ENCODE measurements at regions not wholly inside any gene's neighbourhood (a gene's known extent, or its start where the extent isn't known, plus 50 kb on each side); places are given as distances from the start of the nearest gene placed in this dataset.

DNA sequence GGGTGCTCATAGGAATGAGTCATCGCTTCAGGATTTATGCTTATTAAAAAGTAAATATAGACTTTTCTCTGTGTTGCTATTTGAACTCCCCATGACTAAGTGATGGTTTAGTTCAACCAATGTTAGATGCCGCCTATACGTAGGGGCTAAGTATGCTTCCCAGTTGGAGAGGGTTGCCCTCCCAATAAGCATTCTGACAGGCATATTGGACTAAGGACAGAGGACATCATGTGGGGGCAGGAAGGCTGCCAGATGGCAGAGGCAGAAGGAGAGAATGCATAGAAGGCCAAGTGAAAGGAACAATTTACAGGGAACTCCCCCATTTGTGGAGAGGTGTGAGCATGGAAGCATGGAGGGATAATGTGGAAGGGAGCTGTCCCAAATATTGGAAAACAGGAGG is 318.4 kb upstream of the OBI1 start:
- Histone ChIP-seq H3K27ac (no peak overlapping the region), H3K36me3 (ENCODE audit: low read depth) (no peaks in the 10 kb centered on the region), H3K4me1 (ENCODE audit: insufficient read depth) (no peaks in the 10 kb centered on the region), H3K4me2 (ENCODE audit: unreplicated experiment) (no peak overlapping the region), H4K20me1 (ENCODE audit: insufficient read depth) (no peaks in the 10 kb centered on the region), H3K9me3 (ENCODE audit: low read depth) (no peaks in the 10 kb centered on the region), H3K9me2 (ENCODE audit: insufficient read depth) (no peaks in the 10 kb centered on the region), H2AFZ (no peak overlapping the region), H3K27me3 (replicated peaks; ENCODE audit: insufficient read depth) (peaks cover 5% of the 10 kb centered on the region), H3K9ac (no peak overlapping the region), H3F3A (ENCODE audit: insufficient read depth) (no peaks in the 10 kb centered on the region), H3K79me2 (ENCODE audit: insufficient read depth) (no peaks in the 10 kb centered on the region), H3K4me3 (no peak overlapping the region)
- DNase-seq: no peak
- TF ChIP-seq EZH2phosphoT487 (IDR thresholded peaks at IDR 0.05; ENCODE audit: insufficient read depth, low read depth): no peak
- TF ChIP-seq EZH2 (IDR thresholded peaks at IDR 0.05; ENCODE audit: insufficient read depth, poor library complexity, severe bottlenecking): no peak
- in situ Hi-C loops (cut with MboI): loop anchor here (10.0 to 25.0 kb wide), 2 partner anchors 833 to 1190 kb away; no protein-coding TSS in a partner anchor
- WGBS, 2 experiments (ENCODE audit: low coverage in 1 of 2, low lambda C conversion rate in 2 of 2, missing lambda C conversion rate in 2 of 2): 59 to 62% methylated on average over 3 of the region's 3 CpGs

DNA sequence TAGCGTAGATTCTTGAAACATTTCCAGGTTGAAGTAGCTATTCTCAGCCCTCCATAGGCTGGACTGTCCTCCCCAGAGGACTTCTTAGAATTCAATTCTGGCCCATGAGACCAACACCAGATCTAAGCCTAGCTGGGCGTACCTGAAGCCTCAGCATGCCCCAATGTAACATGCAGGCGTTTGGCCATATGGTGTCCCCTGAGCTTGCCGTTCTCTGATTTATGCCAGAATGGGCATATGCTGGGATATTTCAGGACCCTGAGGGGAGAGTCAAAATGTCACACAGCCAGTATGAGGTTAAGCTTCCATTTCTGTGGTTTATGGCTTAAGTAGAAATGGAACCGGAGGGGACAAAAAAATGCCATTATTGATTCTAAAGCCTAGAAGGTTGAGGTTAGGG is 317.7 kb upstream of the OBI1 start:
- Histone ChIP-seq H3K9ac (no peak overlapping the region), H3K4me1 (ENCODE audit: insufficient read depth) (no peaks in the 10 kb centered on the region), H3K4me3 (no peak overlapping the region), H3K9me3 (ENCODE audit: low read depth) (no peaks in the 10 kb centered on the region), H2AFZ (no peak overlapping the region), H3K79me2 (ENCODE audit: insufficient read depth) (no peaks in the 10 kb centered on the region), H3F3A (ENCODE audit: insufficient read depth) (no peaks in the 10 kb centered on the region), H4K20me1 (ENCODE audit: insufficient read depth) (no peaks in the 10 kb centered on the region), H3K27ac (no peak overlapping the region), H3K9me2 (ENCODE audit: insufficient read depth) (no peaks in the 10 kb centered on the region), H3K36me3 (ENCODE audit: low read depth) (no peaks in the 10 kb centered on the region), H3K4me2 (ENCODE audit: unreplicated experiment) (no peak overlapping the region), H3K27me3 (replicated peaks; ENCODE audit: insufficient read depth) (peaks cover 5% of the 10 kb centered on the region)
- DNase-seq: no peak
- 40 to 50% methylated on average over 5 of the region's 5 CpGs for WGBS, 2 experiments (ENCODE audit: low coverage in 1 of 2, low lambda C conversion rate in 2 of 2, missing lambda C conversion rate in 2 of 2)
- TF ChIP-seq EZH2 (IDR thresholded peaks at IDR 0.05; ENCODE audit: insufficient read depth, poor library complexity, severe bottlenecking) (no peak), EZH2phosphoT487 (IDR thresholded peaks at IDR 0.05; ENCODE audit: insufficient read depth, low read depth) (no peak)
- in situ Hi-C loops (cut with MboI): loop anchor here (10.0 to 25.0 kb wide), 2 partner anchors 832 to 1189 kb away; no protein-coding TSS in a partner anchor

DNA sequence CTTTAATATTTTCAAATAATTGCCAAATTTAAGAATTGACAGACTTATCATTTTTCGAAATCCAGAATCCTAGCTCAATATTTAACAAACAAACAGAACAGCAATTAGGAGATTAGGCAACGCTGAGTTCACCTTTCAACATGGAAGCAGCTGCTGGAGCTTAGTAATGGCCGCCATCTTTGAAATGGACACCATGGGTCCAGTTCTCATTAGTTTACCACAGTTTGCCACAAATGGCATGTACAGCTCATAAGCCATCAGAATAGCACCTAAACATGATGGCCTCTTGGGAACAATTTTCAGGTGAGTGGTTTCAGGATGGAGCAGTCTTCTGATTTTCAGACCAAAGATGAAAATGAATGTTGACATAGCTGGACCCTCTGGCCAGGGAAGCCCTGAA is 313.6 kb upstream of the OBI1 start:
- in situ Hi-C loops (cut with MboI): loop anchor here (10.0 kb wide), 1 partner anchor 828 kb away; no protein-coding TSS in a partner anchor
- no peak for TF ChIP-seq EZH2phosphoT487 (IDR thresholded peaks at IDR 0.05; ENCODE audit: insufficient read depth, low read depth)
- no peak for TF ChIP-seq EZH2 (IDR thresholded peaks at IDR 0.05; ENCODE audit: insufficient read depth, poor library complexity, severe bottlenecking)

DNA sequence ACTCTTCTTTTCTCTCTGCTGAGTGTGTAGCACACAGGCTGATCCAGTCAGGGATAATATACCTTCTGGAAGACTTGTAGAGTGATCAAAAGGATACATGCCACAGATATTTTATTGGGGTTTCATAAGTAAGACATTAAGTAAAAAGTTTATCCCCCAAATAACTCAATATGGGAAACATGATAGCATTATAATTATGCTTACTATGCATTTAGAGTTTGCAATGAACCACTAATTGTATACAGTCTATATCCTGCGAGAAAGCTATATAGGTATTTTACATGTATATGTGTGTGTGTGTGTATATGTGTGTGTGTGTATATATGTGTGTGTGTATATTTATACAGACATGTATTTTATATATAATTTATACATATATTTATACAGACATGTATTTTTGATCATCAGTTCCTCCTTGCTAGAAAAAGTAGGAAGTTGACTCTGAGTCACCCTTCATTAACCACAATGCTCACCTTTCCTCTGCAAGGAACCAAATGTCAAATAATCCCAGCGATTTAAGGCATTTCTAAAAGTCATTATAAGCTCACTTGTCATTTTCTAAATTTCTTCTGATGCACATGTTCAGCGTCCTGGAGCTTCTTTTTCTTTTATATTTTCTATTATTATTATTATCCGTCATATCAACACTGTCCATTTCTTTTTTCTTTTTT is 312.5 kb upstream of the OBI1 start:
- H3K27ac ChIP-seq: no peak overlapping the region
- H3K4me3 ChIP-seq: no peak overlapping the region
- no peak for DNase-seq
- no peaks in the 10 kb centered on the region for H3K36me3 ChIP-seq (ENCODE audit: low read depth)
- in situ Hi-C loops (cut with MboI): loop anchor here (10.0 kb wide), 1 partner anchor 827 kb away; no protein-coding TSS in a partner anchor
- H3K79me2 ChIP-seq (ENCODE audit: insufficient read depth): no peaks in the 10 kb centered on the region
- H3F3A ChIP-seq (ENCODE audit: insufficient read depth): no peaks in the 10 kb centered on the region
- TF ChIP-seq EZH2 (IDR thresholded peaks at IDR 0.05; ENCODE audit: insufficient read depth, poor library complexity, severe bottlenecking): no peak
- no peak for TF ChIP-seq EZH2phosphoT487 (IDR thresholded peaks at IDR 0.05; ENCODE audit: insufficient read depth, low read depth)
- WGBS, 2 experiments (ENCODE audit: low coverage in 1 of 2, low lambda C conversion rate in 2 of 2, missing lambda C conversion rate in 2 of 2): 36% methylated on average over 4 of the region's 4 CpGs
- no peaks in the 10 kb centered on the region for H4K20me1 ChIP-seq (ENCODE audit: insufficient read depth)
- H3K4me1 ChIP-seq (ENCODE audit: insufficient read depth): no peaks in the 10 kb centered on the region
- H3K27me3 ChIP-seq (replicated peaks; ENCODE audit: insufficient read depth): no peaks in the 10 kb centered on the region
- H3K9me2 ChIP-seq (ENCODE audit: insufficient read depth): no peaks in the 10 kb centered on the region
- H3K9ac ChIP-seq: no peak overlapping the region
- H2AFZ ChIP-seq: no peak overlapping the region
- no peak overlapping the region for H3K4me2 ChIP-seq (ENCODE audit: unreplicated experiment)
- H3K9me3 ChIP-seq (ENCODE audit: low read depth): no peaks in the 10 kb centered on the region

More for the DNA sequence above, 313.6 kb upstream of the OBI1 start:
- Histone ChIP-seq H3K4me2 (ENCODE audit: unreplicated experiment) (no peak overlapping the region), H3K4me3 (no peak overlapping the region), H3K27ac (no peak overlapping the region), H3F3A (ENCODE audit: insufficient read depth) (no peaks in the 10 kb centered on the region), H3K9me3 (ENCODE audit: low read depth) (no peaks in the 10 kb centered on the region), H3K9ac (no peak overlapping the region), H3K4me1 (ENCODE audit: insufficient read depth) (no peaks in the 10 kb centered on the region), H2AFZ (no peak overlapping the region), H4K20me1 (ENCODE audit: insufficient read depth) (no peaks in the 10 kb centered on the region), H3K27me3 (replicated peaks; ENCODE audit: insufficient read depth) (no peaks in the 10 kb centered on the region; the same call in 1 of the 2 replicates), H3K79me2 (ENCODE audit: insufficient read depth) (no peaks in the 10 kb centered on the region), H3K9me2 (ENCODE audit: insufficient read depth) (no peaks in the 10 kb centered on the region), H3K36me3 (ENCODE audit: low read depth) (no peaks in the 10 kb centered on the region)
- WGBS, 2 experiments (ENCODE audit: low coverage in 1 of 2, low lambda C conversion rate in 2 of 2, missing lambda C conversion rate in 2 of 2): 21 to 30% methylated on average over 3 of the region's 3 CpGs
- no peak for DNase-seq
